Neural cell (in vitro differentiated cells): ENCODE measurements at regions not wholly inside any gene's neighbourhood (a gene's known extent, or its start where the extent isn't known, plus 50 kb on each side); places are given as distances from the start of the nearest gene placed in this dataset.

ENCODE experiments used
- CTCF ChIP-seq: fragments of 450-650 bp; IDR thresholded peaks from 2 replicates; pipeline ENCODE4 v1.5.1; 2014; ENCODE audit warnings: antibody characterized with exemption, mild to moderate bottlenecking, moderate library complexity; ENCODE audit not compliant: poor library complexity, severe bottlenecking
- EZH2 ChIP-seq: fragments of 200-600, 300-800 bp; shearing (Covaris generic), sonication (generic); IDR thresholded peaks from 2 replicates; pipeline ENCODE4 v1.6.1; 2014; ENCODE audit warnings: antibody characterized with exemption, low read length, borderline replicate concordance, mild to moderate bottlenecking; ENCODE audit not compliant: insufficient read depth, poor library complexity, severe bottlenecking
- MXI1 ChIP-seq: fragments of 450-650 bp; conservative IDR thresholded peaks from 2 replicates; pipeline ENCODE4 v1.6.1; 2014; ENCODE audit warnings: antibody characterized with exemption, mild to moderate bottlenecking; ENCODE audit not compliant: poor library complexity, severe bottlenecking
- POLR2AphosphoS5 ChIP-seq: IDR thresholded peaks from 2 replicates; pipeline ENCODE4 v1.6.1; 2012
- TAF1 ChIP-seq: IDR thresholded peaks from 2 replicates; pipeline ENCODE4 v1.6.1; 2012; ENCODE audit warnings: low read depth

GRCh38 chr11:81135570-81135969 lies 1598.1 kb downstream of the FAM181B start:
- TF ChIP-seq CTCF (no peak), MXI1 (no peak), EZH2 (no peak), POLR2AphosphoS5 (no peak), TAF1 (no peak)
